Middle frontal gyrus (tissue), 1 donor: ENCODE measurements at regions not wholly inside any gene's neighbourhood (a gene's known extent, or its start where the extent isn't known, plus 50 kb on each side); places are given as distances from the start of the nearest gene placed in this dataset.

Experiments
- DNase-seq: peaks from one replicate; pipeline ENCODE4 v3.0.0-alpha.2; 2015; ENCODE audit warnings: low spot score; ENCODE audit errors: extremely low spot score

DNA sequence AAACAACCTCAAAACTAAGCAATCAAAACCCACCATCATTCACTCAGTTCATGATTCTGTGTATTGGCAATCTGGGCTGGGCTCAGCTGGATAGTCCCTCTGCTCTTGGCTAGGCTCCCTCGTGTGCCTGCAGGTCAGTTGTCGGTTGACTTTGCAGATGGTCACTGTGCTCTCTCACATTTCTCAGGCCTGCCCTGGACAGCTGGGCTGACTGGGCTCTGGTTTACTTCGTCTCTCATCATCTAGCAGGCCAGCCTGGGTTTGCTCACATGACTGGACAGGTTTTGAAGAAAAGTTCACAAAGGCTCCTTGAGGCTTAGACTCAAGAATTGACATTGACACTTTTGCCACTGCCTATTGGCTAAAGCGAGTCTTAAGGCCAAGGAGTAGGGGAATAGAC, 105.0 kb upstream of the CTNNB1 start:
- DNase-seq = no peak

- no peak for DNase-seq
These were observed 103.6 kb upstream of the CTNNB1 start for GRCh38 chr3:41095702-41096101.

- DNase-seq = no peak
These were observed 101.3 kb upstream of the CTNNB1 start for GRCh38 chr3:41097896-41098496.

GRCh38 chr3:41101231-41101630, 98.1 kb upstream of the CTNNB1 start:
- DNase-seq = no peak

GRCh38 chr3:41102053-41102556, 97.2 kb upstream of the CTNNB1 start:
- DNase-seq = no peak

GRCh38 chr3:41102750-41103149, 96.6 kb upstream of the CTNNB1 start:
- DNase-seq = no peak

DNA sequence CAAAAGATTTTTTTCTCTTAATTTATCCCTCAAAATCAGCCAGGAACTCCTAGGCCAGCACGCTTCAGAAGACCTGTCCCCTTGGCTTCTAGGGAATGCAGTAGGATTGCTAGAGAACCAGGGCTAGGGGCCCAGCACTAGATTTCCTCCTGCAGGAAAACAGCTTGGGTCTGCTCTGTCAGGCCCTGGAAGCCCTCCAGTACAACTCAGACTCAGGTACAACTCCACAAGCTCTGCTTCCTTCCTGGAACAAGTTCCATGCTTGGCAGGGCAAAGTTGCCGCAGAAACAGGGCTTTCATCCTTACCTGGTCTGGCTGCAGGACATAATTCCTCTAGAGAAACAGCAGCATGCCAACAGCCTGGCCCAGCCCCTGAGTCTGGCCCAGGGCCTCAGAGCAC, 96.1 kb upstream of the CTNNB1 start:
- no peak for DNase-seq

GRCh38 chr3:41104147-41104546, 95.2 kb upstream of the CTNNB1 start:
- DNase-seq = no peak

- no peak for DNase-seq
These were observed 92.6 kb upstream of the CTNNB1 start for GRCh38 chr3:41106691-41107090.

DNA sequence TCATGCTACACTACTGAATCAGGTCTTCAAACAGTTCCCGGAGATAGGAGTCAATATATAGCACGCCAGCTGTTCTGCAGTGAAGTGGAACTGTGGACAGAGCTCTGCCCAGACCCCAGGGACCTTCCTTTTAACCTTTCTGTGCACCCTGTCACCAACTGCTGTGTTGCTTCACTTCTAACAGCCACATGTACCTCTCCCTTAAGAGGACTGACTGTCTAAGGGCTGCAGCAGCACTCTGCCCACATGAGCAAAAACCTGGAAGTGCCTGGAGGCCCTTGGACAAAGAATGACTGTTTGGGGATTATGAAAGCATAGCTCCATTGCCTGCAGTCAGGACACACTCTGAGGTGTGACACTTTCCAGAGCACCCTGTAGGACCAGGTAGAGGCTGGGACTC, 88.3 kb upstream of the CTNNB1 start:
- no peak for DNase-seq

DNA sequence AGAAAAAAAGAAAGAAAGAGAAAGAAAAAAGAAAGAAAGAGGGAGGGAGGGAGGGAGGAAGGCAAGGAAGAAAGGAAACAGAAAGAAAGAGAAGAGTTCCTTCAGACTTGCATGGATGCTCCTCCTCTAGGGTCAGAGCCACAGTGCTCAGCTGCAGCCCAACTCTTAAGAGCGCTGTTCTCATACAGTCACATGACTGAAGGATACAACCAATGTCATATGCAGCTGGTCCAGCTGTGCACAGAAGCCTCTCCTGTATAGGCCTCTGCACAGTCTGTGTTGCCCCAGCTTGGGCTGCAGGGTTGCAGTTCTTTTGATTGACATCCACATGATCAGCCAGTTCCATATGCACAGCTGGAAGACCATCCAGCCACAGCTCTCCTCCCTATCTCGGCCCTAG, 86.8 kb upstream of the CTNNB1 start:
- DNase-seq = no peak

GRCh38 chr3:41115069-41115468, 84.2 kb upstream of the CTNNB1 start:
- no peak for DNase-seq

GRCh38 chr3:41116851-41117250, 82.5 kb upstream of the CTNNB1 start:
- no peak for DNase-seq

- DNase-seq = peak; percentile 29
These were observed 81.9 kb upstream of the CTNNB1 start for GRCh38 chr3:41117398-41117870.

DNA sequence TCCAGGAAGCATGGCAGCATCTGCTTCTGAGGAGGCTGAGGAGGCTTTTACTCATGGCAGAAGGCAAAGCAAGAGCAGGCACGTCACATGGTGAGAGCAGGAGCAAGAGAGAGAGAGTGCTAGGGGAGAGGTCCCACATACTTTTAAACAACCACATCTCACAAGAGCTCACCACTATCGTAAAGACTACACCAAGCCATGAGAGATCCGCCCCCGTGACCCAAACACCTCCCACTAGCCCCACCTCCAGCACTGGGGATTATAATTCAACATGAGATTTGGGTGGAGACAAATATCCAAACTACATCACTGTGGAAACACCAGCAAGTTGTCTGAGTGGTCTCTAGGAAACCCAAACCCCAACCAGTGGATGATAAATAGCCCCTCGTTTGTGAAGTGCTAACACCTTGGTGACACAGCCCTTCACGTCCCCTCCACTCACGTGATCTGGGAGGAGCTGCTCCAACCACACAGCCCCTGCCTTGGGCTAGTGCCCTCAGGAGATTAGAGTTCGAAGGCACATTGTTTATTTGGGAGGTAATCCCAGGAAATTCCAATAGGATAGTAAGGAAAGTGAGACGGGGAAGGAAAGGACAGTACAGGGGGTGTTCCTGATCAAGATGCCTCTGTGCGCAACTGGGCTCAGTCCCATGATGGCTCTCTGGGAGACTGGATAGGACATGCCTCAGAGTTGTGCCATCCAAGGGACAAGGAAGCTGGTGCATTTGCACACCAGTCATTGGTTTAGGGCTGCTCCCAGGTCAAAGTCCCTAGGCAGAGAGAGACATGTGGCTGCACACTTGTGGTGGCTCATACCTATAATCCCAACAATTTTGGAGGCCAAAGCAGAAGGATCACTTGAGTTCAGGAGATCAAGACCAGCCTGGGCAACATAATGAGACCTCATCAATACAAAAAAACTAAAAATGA, 80.6 kb upstream of the CTNNB1 start:
- no peak for DNase-seq

GRCh38 chr3:41120460-41120859, 78.8 kb upstream of the CTNNB1 start:
- DNase-seq = peak; percentile 44

GRCh38 chr3:41125258-41125657, 74.0 kb upstream of the CTNNB1 start:
- DNase-seq = no peak

DNA sequence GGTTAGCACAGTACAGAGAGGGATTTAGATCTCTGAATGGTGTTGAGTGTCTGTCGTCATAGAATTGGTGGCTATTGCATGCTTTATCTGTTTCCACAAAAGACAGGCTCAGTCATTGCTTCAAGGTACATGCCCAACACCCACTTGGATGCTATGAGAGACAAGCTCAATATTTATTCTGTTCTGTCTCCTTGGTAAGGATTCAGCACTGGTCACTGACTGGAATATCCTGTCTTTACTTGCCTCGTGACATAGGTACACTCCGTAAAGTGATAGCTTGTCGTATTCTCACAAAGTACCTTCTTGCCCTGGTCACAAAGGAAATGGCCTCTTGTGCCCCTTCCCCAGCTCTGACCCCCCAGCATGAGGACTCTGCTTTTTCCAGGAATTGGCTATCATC, 72.8 kb upstream of the CTNNB1 start:
- DNase-seq = no peak

GRCh38 chr3:41126961-41127360, 72.3 kb upstream of the CTNNB1 start:
- no peak for DNase-seq

GRCh38 chr3:41127414-41127813, 71.9 kb upstream of the CTNNB1 start:
- DNase-seq = no peak

GRCh38 chr3:41129731-41130130, 69.6 kb upstream of the CTNNB1 start:
- DNase-seq = no peak

DNA sequence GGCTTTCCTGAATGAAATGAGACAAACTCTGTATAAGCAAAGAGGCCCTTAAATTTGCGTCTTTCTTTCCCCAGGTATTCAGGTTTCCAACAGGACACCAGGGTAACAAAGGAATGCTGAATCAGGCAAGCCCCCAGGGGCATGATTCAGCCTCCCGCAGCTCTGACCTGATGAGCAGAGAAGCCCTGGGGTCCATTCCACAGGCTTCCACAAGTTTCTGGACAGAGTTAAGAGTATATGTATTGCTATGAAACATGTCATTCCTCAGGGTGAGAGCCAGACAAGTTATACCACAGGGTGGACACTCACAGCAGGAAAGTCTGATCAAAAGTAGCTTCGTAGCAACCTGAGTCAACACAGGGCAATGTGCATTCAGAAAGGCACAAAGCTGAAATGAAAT, 68.1 kb upstream of the CTNNB1 start:
- DNase-seq = no peak

DNA sequence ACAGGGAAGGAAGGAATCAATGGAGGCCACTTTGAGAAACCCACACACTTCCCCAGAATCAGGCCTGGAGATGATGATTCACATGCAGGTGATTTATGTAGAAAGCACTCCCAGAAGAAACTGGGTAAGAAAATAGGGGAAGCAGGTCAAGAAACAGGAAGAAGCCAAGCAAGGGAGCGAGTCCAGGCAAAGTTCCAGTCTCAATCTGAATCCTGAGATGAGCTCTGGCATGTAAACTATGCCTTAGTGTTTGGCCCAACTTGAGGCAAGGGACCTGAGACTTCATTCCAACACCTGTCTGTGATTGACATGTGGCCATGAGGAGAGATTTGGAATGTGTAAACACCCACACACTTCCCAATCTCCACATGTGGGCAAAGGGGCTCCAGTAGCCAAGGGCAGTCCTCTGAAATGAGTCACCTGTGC, 61.6 kb upstream of the CTNNB1 start:
- DNase-seq = no peak
